ENCODE measurements at regions not wholly inside any gene's neighbourhood (a gene's known extent, or its start where the extent isn't known, plus 50 kb on each side); places are given as distances from the start of the nearest gene placed in this dataset.
"Not testable (repeated sequence)": the region's sequence is repeated elsewhere in the genome, so short reads cannot be mapped to it uniquely, and the experiment has no call there.

DNA sequence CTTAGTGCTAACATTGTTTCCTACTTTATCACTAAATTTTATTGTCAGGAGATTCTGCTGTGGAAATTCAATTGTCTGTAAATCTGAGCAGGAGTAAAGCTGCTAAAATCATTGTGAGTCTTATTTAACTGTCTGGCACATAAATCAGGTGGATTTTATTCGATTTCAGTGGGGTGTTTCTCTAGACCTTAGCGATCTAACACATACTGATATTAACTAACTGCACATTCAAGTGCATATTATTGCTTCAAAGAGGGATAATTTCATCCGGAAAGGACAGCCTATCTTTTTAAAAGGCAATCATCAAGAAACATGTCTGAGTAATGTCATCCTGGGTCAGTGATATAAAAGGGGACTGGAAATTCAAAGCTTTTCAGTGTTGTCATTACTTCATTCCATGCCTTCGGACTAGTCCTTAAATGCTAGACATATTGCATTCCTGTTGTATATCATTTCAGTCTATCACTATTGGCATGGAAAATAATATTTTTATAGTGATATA is 388.7 kb downstream of the PCDH10 start:
- H3K27me3 ChIP-seq, result no peaks in the 10 kb centered on the region
- intact Hi-C loops (cut with DNase I), result no loop called here
- no peak for DNase-seq
- H3K9me3 ChIP-seq, result no peaks in the 10 kb centered on the region
- TF ChIP-seq EP300 (IDR thresholded peaks at IDR 0.05) (no peak), POLR2A (IDR thresholded peaks at IDR 0.05) (no peak)
- TF ChIP-seq, protein P1, sequence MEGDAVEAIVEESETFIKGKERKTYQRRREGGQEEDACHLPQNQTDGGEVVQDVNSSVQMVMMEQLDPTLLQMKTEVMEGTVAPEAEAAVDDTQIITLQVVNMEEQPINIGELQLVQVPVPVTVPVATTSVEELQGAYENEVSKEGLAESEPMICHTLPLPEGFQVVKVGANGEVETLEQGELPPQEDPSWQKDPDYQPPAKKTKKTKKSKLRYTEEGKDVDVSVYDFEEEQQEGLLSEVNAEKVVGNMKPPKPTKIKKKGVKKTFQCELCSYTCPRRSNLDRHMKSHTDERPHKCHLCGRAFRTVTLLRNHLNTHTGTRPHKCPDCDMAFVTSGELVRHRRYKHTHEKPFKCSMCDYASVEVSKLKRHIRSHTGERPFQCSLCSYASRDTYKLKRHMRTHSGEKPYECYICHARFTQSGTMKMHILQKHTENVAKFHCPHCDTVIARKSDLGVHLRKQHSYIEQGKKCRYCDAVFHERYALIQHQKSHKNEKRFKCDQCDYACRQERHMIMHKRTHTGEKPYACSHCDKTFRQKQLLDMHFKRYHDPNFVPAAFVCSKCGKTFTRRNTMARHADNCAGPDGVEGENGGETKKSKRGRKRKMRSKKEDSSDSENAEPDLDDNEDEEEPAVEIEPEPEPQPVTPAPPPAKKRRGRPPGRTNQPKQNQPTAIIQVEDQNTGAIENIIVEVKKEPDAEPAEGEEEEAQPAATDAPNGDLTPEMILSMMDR (IDR thresholded peaks at IDR 0.05), result no peak
- H3K4me3 ChIP-seq, result no peak overlapping the region
- H3K36me3 ChIP-seq, result no peaks in the 10 kb centered on the region
- no peaks in the 10 kb centered on the region for H3K4me1 ChIP-seq (ENCODE audit: insufficient read depth)
- WGBS, 3 donors, result 49 to 65% (median 59%) methylated on average over 4 of the region's 4 CpGs
- H3K27ac ChIP-seq, result no peak overlapping the region

DNA sequence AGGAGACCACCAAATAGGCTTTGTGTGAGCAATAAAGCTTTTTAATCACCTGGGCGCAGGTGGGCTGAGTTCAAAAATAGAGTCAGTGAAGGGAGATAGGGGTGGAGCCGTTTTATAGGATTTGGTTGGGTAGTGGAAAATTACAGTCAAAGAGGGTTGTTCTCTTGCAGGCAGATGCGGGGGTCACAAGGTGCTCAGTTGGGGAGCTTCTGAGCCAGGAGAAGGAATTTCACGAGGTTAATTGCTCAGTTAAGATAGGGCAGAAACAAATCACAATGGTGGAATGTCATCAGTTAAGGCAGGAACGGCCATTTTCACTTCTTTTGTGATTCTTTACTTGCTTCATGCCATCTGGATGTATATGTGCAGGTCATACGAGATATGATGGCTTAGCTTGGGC is 385.1 kb downstream of the PCDH10 start:
- intact Hi-C loops (cut with DNase I); H3K4me3 ChIP-seq; H3K27me3 ChIP-seq; H3K9me3 ChIP-seq; H3K4me1 ChIP-seq (ENCODE audit: insufficient read depth); DNase-seq; H3K27ac ChIP-seq; H3K36me3 ChIP-seq: not testable (repeated sequence)
- WGBS, 3 donors, result 67 to 79% (median 74%) methylated on average over 6 of the region's 6 CpGs

DNA sequence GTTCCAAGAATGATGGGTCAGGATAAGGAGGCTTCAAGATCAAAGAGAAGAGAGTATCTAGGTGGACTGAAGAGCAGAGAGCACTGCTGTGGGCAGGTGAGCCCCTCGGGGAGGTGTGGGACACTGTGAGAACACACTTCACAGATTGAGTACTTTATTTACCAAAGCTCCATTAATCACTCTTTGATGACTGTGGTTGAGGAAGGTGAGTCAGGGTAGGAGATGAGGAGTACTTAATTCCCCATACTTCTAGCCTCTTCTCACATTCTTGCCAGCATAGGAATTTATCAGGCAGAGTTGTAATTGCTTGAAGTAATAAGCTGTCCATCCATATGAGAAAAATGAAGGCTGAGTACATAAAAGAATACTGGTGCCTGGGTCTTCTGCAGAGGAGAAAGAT is 375.3 kb downstream of the PCDH10 start:
- DNase-seq, result no peak
- no peak for TF ChIP-seq POLR2A (IDR thresholded peaks at IDR 0.05)
- TF ChIP-seq, protein P1 (IDR thresholded peaks at IDR 0.05), result no peak
- no peak for TF ChIP-seq EP300 (IDR thresholded peaks at IDR 0.05)
- Histone ChIP-seq H3K27ac (no peak overlapping the region), H3K36me3 (no peaks in the 10 kb centered on the region), H3K4me1 (ENCODE audit: insufficient read depth) (no peaks in the 10 kb centered on the region), H3K4me3 (no peak overlapping the region), H3K27me3 (no peaks in the 10 kb centered on the region), H3K9me3 (no peaks in the 10 kb centered on the region)
- intact Hi-C loops (cut with DNase I), result no loop called here
- WGBS, 3 donors, result 66 to 75% (median 75%) methylated on average over 1 of the region's 1 CpG

DNA sequence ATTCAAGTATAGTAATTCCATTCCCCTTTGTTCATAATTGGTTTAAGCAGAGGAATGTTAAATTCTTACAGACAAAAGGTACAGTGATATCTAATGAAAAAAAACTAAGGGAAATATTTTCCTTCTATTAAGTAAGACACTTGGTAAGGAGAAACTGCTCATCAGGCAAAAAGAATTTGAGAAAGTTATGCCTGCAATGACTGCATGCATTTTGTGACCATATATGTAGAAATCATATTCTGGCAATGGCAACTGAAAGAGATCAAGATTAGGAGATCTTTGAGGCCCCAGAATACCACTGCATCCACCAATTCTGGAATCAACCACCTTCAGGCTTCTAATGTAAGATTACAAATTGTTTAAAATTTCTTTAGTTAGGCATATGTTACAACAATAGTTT is 364.8 kb downstream of the PCDH10 start:
- TF ChIP-seq POLR2A (IDR thresholded peaks at IDR 0.05), result no peak
- TF ChIP-seq, protein P1 (IDR thresholded peaks at IDR 0.05), result no peak
- no peak for TF ChIP-seq EP300 (IDR thresholded peaks at IDR 0.05)
- Histone ChIP-seq H3K4me3 (no peak overlapping the region), H3K9me3 (no peaks in the 10 kb centered on the region), H3K27ac (no peak overlapping the region), H3K27me3 (no peaks in the 10 kb centered on the region), H3K4me1 (ENCODE audit: insufficient read depth) (no peaks in the 10 kb centered on the region), H3K36me3 (no peaks in the 10 kb centered on the region)
- no peak for DNase-seq
- intact Hi-C loops (cut with DNase I), result no loop called here

DNA sequence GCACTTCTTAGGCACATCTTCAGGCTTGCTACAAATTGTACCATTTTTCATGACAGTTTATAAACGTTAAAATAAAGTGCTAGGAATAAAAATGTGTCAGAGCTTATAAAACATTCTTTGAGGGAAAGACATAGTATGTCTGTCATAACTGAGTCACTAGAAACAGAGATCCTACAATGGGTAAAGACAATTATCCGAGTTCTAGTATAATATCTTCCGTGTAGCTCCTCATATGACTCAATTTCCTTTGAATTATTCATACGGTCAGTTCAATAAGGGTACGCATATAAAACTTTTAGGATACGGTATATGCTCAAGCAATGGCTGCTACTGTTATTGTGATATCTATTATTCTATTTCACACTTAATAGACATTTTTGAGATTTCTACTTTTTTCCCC is 349.1 kb downstream of the PCDH10 start:
- DNase-seq, result no peak
- Histone ChIP-seq H3K9me3 (no peaks in the 10 kb centered on the region), H3K4me3 (no peak overlapping the region), H3K27me3 (no peaks in the 10 kb centered on the region), H3K4me1 (ENCODE audit: insufficient read depth) (no peaks in the 10 kb centered on the region), H3K36me3 (no peaks in the 10 kb centered on the region), H3K27ac (no peak overlapping the region)
- intact Hi-C loops (cut with DNase I), result no loop called here
- TF ChIP-seq EP300 (IDR thresholded peaks at IDR 0.05) (no peak), POLR2A (IDR thresholded peaks at IDR 0.05) (no peak)
- TF ChIP-seq, protein P1 (IDR thresholded peaks at IDR 0.05), result no peak
- 92 to 93% (median 92%) methylated on average over 6 of the region's 6 CpGs for WGBS, 3 donors

Data from ovary (tissue), 7 donors.